CD14-positive monocyte (primary cell): ENCODE measurements at regions not wholly inside any gene's neighbourhood (a gene's known extent, or its start where the extent isn't known, plus 50 kb on each side); places are given as distances from the start of the nearest gene placed in this dataset.
"Not testable (repeated sequence)": the region's sequence is repeated elsewhere in the genome, so short reads cannot be mapped to it uniquely, and the experiment has no call there.

Experiments used
- DNase-seq, 3 donors: peaks; one replicate each; pipeline ENCODE4 v3.0.0-alpha.2; 2011 to 2022
- H2AFZ ChIP-seq: 2 replicates; pipeline ENCODE4 v1.6.0; 2012; ENCODE audit warnings: mild to moderate bottlenecking, low read depth, low read length, inconsistent platforms; ENCODE audit not compliant: insufficient read depth, poor library complexity, severe bottlenecking
- H3K27ac ChIP-seq, 2 donors: 1 replicate in 1 of 2; 2 replicates in 1 of 2; pipeline ENCODE4 v1.5.1; 2012 to 2013; ENCODE audit warnings: low read length in 2 of 2, control low read depth in 1 of 2, inconsistent platforms in 1 of 2, low read depth in 1 of 2, mild to moderate bottlenecking in 1 of 2
- H3K27me3 ChIP-seq, 2 donors: one replicate each; pipeline versions ENCODE4 v1.6.0 to v1.6.1; 2011 to 2013; ENCODE audit warnings: low read length in 2 of 2; ENCODE audit not compliant: control insufficient read depth in 2 of 2, insufficient read depth in 2 of 2
- H3K36me3 ChIP-seq, 2 donors: replicated peaks in 1 of 2; 1 replicate in 1 of 2; 2 replicates in 1 of 2; pipeline versions ENCODE4 v1.5.1 to v1.6.1; 2012 to 2013; ENCODE audit warnings: low read length in 2 of 2, control low read depth in 1 of 2, inconsistent platforms in 1 of 2, mild to moderate bottlenecking in 1 of 2; ENCODE audit not compliant: insufficient read depth in 2 of 2, control insufficient read depth in 1 of 2
- H3K4me1 ChIP-seq, 2 donors: 1 replicate in 1 of 2; 2 replicates in 1 of 2; pipeline versions ENCODE4 v1.5.1 to v1.6.1; 2012 to 2013; ENCODE audit warnings: low read length in 2 of 2, control low read depth in 1 of 2, inconsistent platforms in 1 of 2, mild to moderate bottlenecking in 1 of 2, moderate library complexity in 1 of 2; ENCODE audit not compliant: insufficient read depth in 2 of 2, control insufficient read depth in 1 of 2
- H3K4me2 ChIP-seq: replicated peaks from 2 replicates; pipeline ENCODE3; 2012; ENCODE audit warnings: low read length, moderate library complexity, mild to moderate bottlenecking; ENCODE audit not compliant: poor library complexity, severe bottlenecking; ENCODE audit errors: extremely low read depth
- H3K4me3 ChIP-seq, 3 experiments: fragments of 200-600 bp in 1 of 3; sonication (generic) in 1 of 3; replicated peaks in 1 of 3; 1 replicate in 2 of 3; 2 replicates in 1 of 3; pipeline ENCODE4 v1.5.1; 2011 to 2013; ENCODE audit warnings: low read length in 3 of 3, mild to moderate bottlenecking in 3 of 3, control low read depth in 2 of 3, low read depth in 2 of 3, inconsistent platforms in 1 of 3, moderate library complexity in 1 of 3
- H3K79me2 ChIP-seq: 2 replicates; pipeline ENCODE4 v1.6.0; 2012; ENCODE audit warnings: mild to moderate bottlenecking, control low read depth, inconsistent platforms, low read length, moderate library complexity; ENCODE audit not compliant: insufficient read depth
- H3K9ac ChIP-seq: 2 replicates; pipeline ENCODE4 v1.6.0; 2017; ENCODE audit warnings: low read length, mild to moderate bottlenecking; ENCODE audit not compliant: insufficient read depth, poor library complexity, severe bottlenecking
- H3K9me3 ChIP-seq, 2 donors: replicated peaks in 1 of 2; 1 replicate in 1 of 2; 2 replicates in 1 of 2; pipeline versions ENCODE4 v1.5.1 to v1.6.1; 2012 to 2013; ENCODE audit warnings: low read length in 2 of 2, control low read depth in 1 of 2; ENCODE audit not compliant: control insufficient read depth in 1 of 2, insufficient read depth in 1 of 2
- H4K20me1 ChIP-seq: 2 replicates; pipeline ENCODE4 v1.6.0; 2012; ENCODE audit warnings: mild to moderate bottlenecking, low read length, control low read depth, moderate library complexity; ENCODE audit not compliant: insufficient read depth
- H3K27ac Mint-ChIP-seq, 7 donors: one replicate each; pipeline ENCODE4 v1.8.0; 2020; ENCODE audit warnings: mild to moderate bottlenecking in 7 of 7, mixed read lengths in 7 of 7, moderate library complexity in 6 of 7, inconsistent platforms in 2 of 7
- H3K27me3 Mint-ChIP-seq, 3 donors: one replicate each; pipeline ENCODE4 v1.8.0; 2021 to 2022; ENCODE audit warnings: low read depth in 3 of 3, mild to moderate bottlenecking in 3 of 3, mixed read lengths in 3 of 3, moderate library complexity in 3 of 3, inconsistent platforms in 1 of 3
- H3K36me3 Mint-ChIP-seq, 2 donors: one replicate each; pipeline ENCODE4 v1.8.0; 2020; ENCODE audit warnings: mixed read lengths in 2 of 2, inconsistent platforms in 1 of 2, mild to moderate bottlenecking in 1 of 2
- H3K4me1 Mint-ChIP-seq: one replicate; pipeline ENCODE4 v1.8.0; 2020; ENCODE audit warnings: mild to moderate bottlenecking, mixed read lengths
- H3K4me3 Mint-ChIP-seq, 2 donors: one replicate each; pipeline ENCODE4 v1.8.0; 2020; ENCODE audit warnings: mild to moderate bottlenecking in 2 of 2, mixed read lengths in 2 of 2, moderate library complexity in 1 of 2
- H3K9me3 Mint-ChIP-seq, 7 donors: one replicate each; pipeline ENCODE4 v1.8.0; 2020 to 2022; ENCODE audit warnings: mixed read lengths in 7 of 7, mild to moderate bottlenecking in 6 of 7, moderate library complexity in 6 of 7, inconsistent platforms in 2 of 7
- WGBS: methylation state at CpG from one replicate; pipeline ENCODE4 v1.1.5; 2013; ENCODE audit warnings: missing lambda C conversion rate; ENCODE audit not compliant: insufficient coverage; 5-methylcytosine and 5-hydroxymethylcytosine counted together
- intact Hi-C, 2 donors: fragments of 100-400 bp; cut with micrococcal nuclease; formaldehyde crosslinking; loops; one replicate each; pipeline versions ENCODE4 v1.15.0 to v1.15.1; 2023
- TF ChIP-seq, protein P1 (sequence below): fragments of 200-600 bp; IDR thresholded peaks from one replicate; pipeline ENCODE4 v1.8.0; 2022; ENCODE audit warnings: antibody characterized with exemption, mild to moderate bottlenecking

DNA sequence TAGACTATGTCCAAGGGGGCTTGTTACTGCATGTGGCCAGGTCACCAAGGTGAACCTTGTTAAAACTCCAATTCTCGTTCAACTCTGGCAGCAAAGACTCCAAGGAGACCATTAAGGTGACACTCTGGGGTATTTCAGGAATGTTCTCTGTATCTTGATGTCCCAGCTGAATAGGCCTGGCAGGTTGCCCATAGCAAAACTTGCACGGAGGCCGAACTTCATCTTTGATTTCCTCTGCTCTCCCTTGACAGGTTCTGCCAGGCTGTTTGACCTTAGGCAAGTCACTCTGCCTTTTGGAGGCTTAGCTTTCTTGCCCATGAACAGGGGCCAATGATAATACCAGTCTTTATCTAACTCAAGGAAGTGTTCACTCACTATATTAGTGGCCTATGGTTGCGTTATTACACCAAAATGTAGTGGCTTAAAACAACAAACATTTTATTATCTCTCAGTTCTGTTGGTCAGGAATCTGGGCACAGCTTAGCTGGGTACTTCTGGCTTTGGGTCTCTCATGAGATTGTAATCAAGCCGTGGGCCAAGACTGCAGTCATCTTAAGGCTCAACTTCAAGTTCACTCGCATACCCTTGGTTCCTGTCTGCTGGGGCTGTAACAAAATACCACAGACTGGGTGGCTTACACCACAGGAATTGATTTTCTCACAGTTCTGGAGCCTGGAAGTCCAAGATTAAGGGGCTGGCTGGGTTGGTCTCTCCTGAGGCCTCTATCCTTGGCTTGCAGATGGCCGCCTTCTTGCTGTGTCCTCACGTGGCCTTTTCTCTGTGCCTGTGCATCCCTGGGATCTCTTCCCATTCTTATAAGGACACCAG lies 168.5 kb downstream of the UTP18 start:
- no peaks in the 10 kb centered on the region for H4K20me1 ChIP-seq
- no peak overlapping the region for H3K4me2 ChIP-seq
- no peak overlapping the region for H3K27ac ChIP-seq
- Mint-ChIP-seq H3K4me3 (no peak overlapping the region), H3K4me1 (no peaks in the 10 kb centered on the region), H3K27me3 (peaks cover 0 to 4% (median 2%) of the 10 kb centered on the region in 3 donors), H3K36me3 (no peaks in the 10 kb centered on the region), H3K9me3 (peaks cover 0 to 3% (median 0%) of the 10 kb centered on the region in 7 donors), H3K27ac (no peak overlapping the region)
- H3K9me3 ChIP-seq = no peaks in the 10 kb centered on the region
- no peak overlapping the region for H3K4me3 ChIP-seq
- H3K79me2 ChIP-seq = no peaks in the 10 kb centered on the region
- no peaks in the 10 kb centered on the region for H3K27me3 ChIP-seq
- H3K4me1 ChIP-seq = no peaks in the 10 kb centered on the region
- H2AFZ ChIP-seq = no peak overlapping the region
- intact Hi-C loops = no loop called here
- H3K36me3 ChIP-seq = no peaks in the 10 kb centered on the region
- no peak overlapping the region for H3K9ac ChIP-seq
- 66% methylated on average over 4 of the region's 8 CpGs for WGBS
- no peak for DNase-seq
- TF ChIP-seq, protein P1, sequence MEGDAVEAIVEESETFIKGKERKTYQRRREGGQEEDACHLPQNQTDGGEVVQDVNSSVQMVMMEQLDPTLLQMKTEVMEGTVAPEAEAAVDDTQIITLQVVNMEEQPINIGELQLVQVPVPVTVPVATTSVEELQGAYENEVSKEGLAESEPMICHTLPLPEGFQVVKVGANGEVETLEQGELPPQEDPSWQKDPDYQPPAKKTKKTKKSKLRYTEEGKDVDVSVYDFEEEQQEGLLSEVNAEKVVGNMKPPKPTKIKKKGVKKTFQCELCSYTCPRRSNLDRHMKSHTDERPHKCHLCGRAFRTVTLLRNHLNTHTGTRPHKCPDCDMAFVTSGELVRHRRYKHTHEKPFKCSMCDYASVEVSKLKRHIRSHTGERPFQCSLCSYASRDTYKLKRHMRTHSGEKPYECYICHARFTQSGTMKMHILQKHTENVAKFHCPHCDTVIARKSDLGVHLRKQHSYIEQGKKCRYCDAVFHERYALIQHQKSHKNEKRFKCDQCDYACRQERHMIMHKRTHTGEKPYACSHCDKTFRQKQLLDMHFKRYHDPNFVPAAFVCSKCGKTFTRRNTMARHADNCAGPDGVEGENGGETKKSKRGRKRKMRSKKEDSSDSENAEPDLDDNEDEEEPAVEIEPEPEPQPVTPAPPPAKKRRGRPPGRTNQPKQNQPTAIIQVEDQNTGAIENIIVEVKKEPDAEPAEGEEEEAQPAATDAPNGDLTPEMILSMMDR = no peak

DNA sequence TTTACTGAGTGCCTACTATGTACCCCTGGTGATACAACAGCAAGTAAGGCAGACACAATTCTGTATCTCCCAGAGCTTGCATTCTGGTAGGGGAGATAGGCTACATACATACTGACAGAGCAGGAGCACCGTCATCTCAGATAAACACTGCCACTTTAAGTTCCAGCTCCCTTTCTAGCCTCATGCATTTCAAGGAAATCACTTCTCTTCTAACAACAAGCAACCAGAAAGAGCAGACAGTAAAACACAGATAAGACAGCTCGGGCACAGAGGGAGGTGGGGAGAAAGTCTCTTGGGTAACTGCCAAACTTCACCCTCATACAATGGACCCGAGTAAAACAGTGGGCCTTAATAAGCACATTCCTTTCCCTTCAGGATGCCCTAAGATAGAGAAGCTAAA lies 169.6 kb downstream of the UTP18 start:
- H3K4me1 ChIP-seq, H3K9me3 ChIP-seq, H3K27me3 Mint-ChIP-seq, H3K4me3 Mint-ChIP-seq, H3K4me1 Mint-ChIP-seq, H3K27ac ChIP-seq, H3K9me3 Mint-ChIP-seq, H3K36me3 ChIP-seq, H3K36me3 Mint-ChIP-seq, H3K79me2 ChIP-seq, H3K4me3 ChIP-seq, H2AFZ ChIP-seq, DNase-seq, H4K20me1 ChIP-seq, intact Hi-C loops, H3K9ac ChIP-seq, H3K4me2 ChIP-seq, H3K27me3 ChIP-seq, H3K27ac Mint-ChIP-seq: not testable (repeated sequence)
- no CpG with 5 or more reads among the region's 3 CpGs for WGBS
